WTC11 (cell line): ENCODE measurements at regions not wholly inside any gene's neighbourhood (a gene's known extent, or its start where the extent isn't known, plus 50 kb on each side); places are given as distances from the start of the nearest gene placed in this dataset.

ENCODE experiments used
- ATAC-seq: fragments of 200-7000 bp; cut with Tn5 transposase; 2 replicates; pipeline ENCODE4 v1.10.0; 2021; ENCODE audit warnings: mild to moderate bottlenecking, moderate library complexity
- CTCF ChIA-PET: fragments of 300-600 bp; sonication (Branson Sonifier 250); formaldehyde crosslinking; loops from one replicate; lab custom pipeline; 2021; ENCODE audit warnings: antibody characterized with exemption; lab: Charles Lee
- POLR2A ChIA-PET: fragments of 350-600 bp; sonication (Branson Sonifier 250); formaldehyde crosslinking; loops from one replicate; lab custom pipeline; 2021; ENCODE audit warnings: antibody characterized with exemption; lab: Charles Lee
- DNase-seq: peaks from one replicate; pipeline ENCODE4 v3.0.0; 2021; ENCODE audit warnings: low spot score
- H3K27ac Mint-ChIP-seq: 2 replicates; pipeline ENCODE4 v1.8.0; 2021; ENCODE audit warnings: mixed read lengths
- H3K27me3 Mint-ChIP-seq: 2 replicates; pipeline ENCODE4 v1.8.0; 2021; ENCODE audit warnings: low read depth, mild to moderate bottlenecking, moderate library complexity, mixed read lengths
- H3K36me3 Mint-ChIP-seq: 2 replicates; pipeline ENCODE4 v1.8.0; 2021; ENCODE audit warnings: mixed read lengths
- H3K4me1 Mint-ChIP-seq: 2 replicates; pipeline ENCODE4 v1.8.0; 2022; ENCODE audit warnings: mixed read lengths
- H3K4me3 Mint-ChIP-seq: 2 replicates; pipeline ENCODE4 v1.8.0; 2021; ENCODE audit warnings: mild to moderate bottlenecking, moderate library complexity, mixed read lengths
- H3K9me3 Mint-ChIP-seq: 2 replicates; pipeline ENCODE4 v1.8.0; 2021; ENCODE audit warnings: mixed read lengths
- CBFB ChIP-seq: sonication (generic); formaldehyde crosslinking; IDR thresholded peaks from 2 replicates; pipeline ENCODE4 v1.8.1; 2022; ENCODE audit warnings: mild to moderate bottlenecking, low read depth, missing genetic modification reagents
- CREM ChIP-seq: sonication (generic); formaldehyde crosslinking; IDR thresholded peaks from 2 replicates; pipeline ENCODE4 v1.8.1; 2022; ENCODE audit warnings: mild to moderate bottlenecking, missing genetic modification reagents, moderate library complexity
- E2F5 ChIP-seq: sonication (generic); formaldehyde crosslinking; IDR thresholded peaks from 2 replicates; pipeline ENCODE4 v1.8.1; 2022; ENCODE audit warnings: mild to moderate bottlenecking, moderate library complexity, missing genetic modification reagents
- EMX1 ChIP-seq: fragments of 250-450 bp; sonication (Bioruptor Pico); IDR thresholded peaks from 2 replicates; pipeline ENCODE4 v1.8.0; 2021; ENCODE audit warnings: mild to moderate bottlenecking
- HMGA2 ChIP-seq: fragments of 250-450 bp; sonication (Bioruptor Pico); IDR thresholded peaks from 2 replicates; pipeline ENCODE4 v1.4.0; 2021; ENCODE audit warnings: mild to moderate bottlenecking, moderate library complexity
- MLX ChIP-seq: sonication (generic); formaldehyde crosslinking; IDR thresholded peaks from 2 replicates; pipeline ENCODE4 v1.8.1; 2023; ENCODE audit warnings: mild to moderate bottlenecking, missing genetic modification reagents, moderate library complexity
- NR3C1 ChIP-seq: sonication (generic); formaldehyde crosslinking; conservative IDR thresholded peaks from 2 replicates; pipeline ENCODE4 v1.8.1; 2023; ENCODE audit warnings: low read depth, mild to moderate bottlenecking, missing genetic modification reagents
- SOX15 ChIP-seq: fragments of 250-450 bp; sonication (Bioruptor Pico); IDR thresholded peaks from 2 replicates; pipeline ENCODE4 v1.9.0; 2021; ENCODE audit warnings: mild to moderate bottlenecking
- ZNF532 ChIP-seq: fragments of 250-450 bp; sonication (Bioruptor Pico); IDR thresholded peaks from 2 replicates; pipeline ENCODE4 v1.9.0; 2021; ENCODE audit warnings: mild to moderate bottlenecking, borderline replicate concordance
- TF ChIP-seq, protein P1 (sequence below): sonication (generic); formaldehyde crosslinking; IDR thresholded peaks from 2 replicates; pipeline ENCODE4 v1.8.0; 2022; ENCODE audit warnings: missing genetic modification reagents

- CTCF ChIA-PET, result no interaction called here
- TF ChIP-seq E2F5 (CRISPR knock-in tag), result no peak
- TF ChIP-seq, protein P1, sequence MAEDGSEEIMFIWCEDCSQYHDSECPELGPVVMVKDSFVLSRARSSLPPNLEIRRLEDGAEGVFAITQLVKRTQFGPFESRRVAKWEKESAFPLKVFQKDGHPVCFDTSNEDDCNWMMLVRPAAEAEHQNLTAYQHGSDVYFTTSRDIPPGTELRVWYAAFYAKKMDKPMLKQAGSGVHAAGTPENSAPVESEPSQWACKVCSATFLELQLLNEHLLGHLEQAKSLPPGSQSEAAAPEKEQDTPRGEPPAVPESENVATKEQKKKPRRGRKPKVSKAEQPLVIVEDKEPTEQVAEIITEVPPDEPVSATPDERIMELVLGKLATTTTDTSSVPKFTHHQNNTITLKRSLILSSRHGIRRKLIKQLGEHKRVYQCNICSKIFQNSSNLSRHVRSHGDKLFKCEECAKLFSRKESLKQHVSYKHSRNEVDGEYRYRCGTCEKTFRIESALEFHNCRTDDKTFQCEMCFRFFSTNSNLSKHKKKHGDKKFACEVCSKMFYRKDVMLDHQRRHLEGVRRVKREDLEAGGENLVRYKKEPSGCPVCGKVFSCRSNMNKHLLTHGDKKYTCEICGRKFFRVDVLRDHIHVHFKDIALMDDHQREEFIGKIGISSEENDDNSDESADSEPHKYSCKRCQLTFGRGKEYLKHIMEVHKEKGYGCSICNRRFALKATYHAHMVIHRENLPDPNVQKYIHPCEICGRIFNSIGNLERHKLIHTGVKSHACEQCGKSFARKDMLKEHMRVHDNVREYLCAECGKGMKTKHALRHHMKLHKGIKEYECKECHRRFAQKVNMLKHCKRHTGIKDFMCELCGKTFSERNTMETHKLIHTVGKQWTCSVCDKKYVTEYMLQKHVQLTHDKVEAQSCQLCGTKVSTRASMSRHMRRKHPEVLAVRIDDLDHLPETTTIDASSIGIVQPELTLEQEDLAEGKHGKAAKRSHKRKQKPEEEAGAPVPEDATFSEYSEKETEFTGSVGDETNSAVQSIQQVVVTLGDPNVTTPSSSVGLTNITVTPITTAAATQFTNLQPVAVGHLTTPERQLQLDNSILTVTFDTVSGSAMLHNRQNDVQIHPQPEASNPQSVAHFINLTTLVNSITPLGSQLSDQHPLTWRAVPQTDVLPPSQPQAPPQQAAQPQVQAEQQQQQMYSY (CRISPR knock-in tag), result no peak
- TF ChIP-seq CBFB (CRISPR knock-in tag), result no peak
- no peaks in the 10 kb centered on the region for H3K4me1 Mint-ChIP-seq
- POLR2A ChIA-PET, result no interaction called here
- peaks cover 69% of the 10 kb centered on the region for H3K9me3 Mint-ChIP-seq
- no peak overlapping the region for H3K4me3 Mint-ChIP-seq
- H3K27me3 Mint-ChIP-seq, result peaks cover 36% of the 10 kb centered on the region
- no peak overlapping the region for H3K27ac Mint-ChIP-seq
- no peak for ATAC-seq
- no peak for DNase-seq
- H3K36me3 Mint-ChIP-seq, result peaks cover 71% of the 10 kb centered on the region
Measured at GRCh38 chr10:130463104-130463875, 327.1 kb downstream of the GLRX3 start.

GRCh38 chr10:130463876-130464364 lies 327.7 kb downstream of the GLRX3 start:
- peaks cover 36% of the 10 kb centered on the region for H3K27me3 Mint-ChIP-seq
- POLR2A ChIA-PET, result no interaction called here
- no peak overlapping the region for H3K4me3 Mint-ChIP-seq
- CTCF ChIA-PET, result no interaction called here
- ATAC-seq (no peak), DNase-seq (no peak)
- H3K36me3 Mint-ChIP-seq, result peaks cover 70% of the 10 kb centered on the region
- peaks cover 69% of the 10 kb centered on the region for H3K9me3 Mint-ChIP-seq
- TF ChIP-seq CREM (CRISPR knock-in tag) (no peak), SOX15 (CRISPR knock-in tag) (no peak), HMGA2 (no peak), EMX1 (CRISPR knock-in tag) (no peak), MLX (CRISPR knock-in tag) (no peak), ZNF532 (CRISPR knock-in tag) (no peak)
- no peaks in the 10 kb centered on the region for H3K4me1 Mint-ChIP-seq
- H3K27ac Mint-ChIP-seq, result no peak overlapping the region

GRCh38 chr10:130464426-130464825 lies 328.2 kb downstream of the GLRX3 start:
- H3K27ac Mint-ChIP-seq, result no peak overlapping the region
- TF ChIP-seq HMGA2 (no peak), NR3C1 (CRISPR knock-in tag) (no peak), ZNF532 (CRISPR knock-in tag) (no peak)
- TF ChIP-seq, all 79 proteins: peak for 0
- POLR2A ChIA-PET, result no interaction called here
- Mint-ChIP-seq H3K4me1 (no peaks in the 10 kb centered on the region), H3K27me3 (peaks cover 39% of the 10 kb centered on the region), H3K4me3 (no peak overlapping the region), H3K36me3 (peaks cover 74% of the 10 kb centered on the region), H3K9me3 (peaks cover 73% of the 10 kb centered on the region)
- ATAC-seq (no peak), DNase-seq (no peak)
- CTCF ChIA-PET, result no interaction called here
